NT2/D1 (cell line): ENCODE measurements at regions not wholly inside any gene's neighbourhood (a gene's known extent, or its start where the extent isn't known, plus 50 kb on each side); places are given as distances from the start of the nearest gene placed in this dataset.

Experiments
- DNase-seq: peaks from one replicate; pipeline ENCODE4 v3.0.0-alpha.2; 2011; ENCODE audit warnings: low read depth, low spot score
- H3K27me3 ChIP-seq: 2 replicates; pipeline ENCODE4 v1.6.0; 2011; ENCODE audit warnings: mild to moderate bottlenecking; ENCODE audit not compliant: insufficient read length, insufficient read depth
- H3K36me3 ChIP-seq: 2 replicates; pipeline ENCODE4 v1.6.1; 2011; ENCODE audit warnings: mild to moderate bottlenecking, low read length, mixed read lengths; ENCODE audit not compliant: insufficient read depth, insufficient read length
- H3K4me1 ChIP-seq: 2 replicates; pipeline ENCODE4 v1.5.1; 2011; ENCODE audit not compliant: insufficient read depth, insufficient read length
- H3K4me3 ChIP-seq: 2 replicates; pipeline ENCODE4 v1.5.1; 2011; ENCODE audit warnings: low read depth; ENCODE audit not compliant: insufficient read length
- H3K9ac ChIP-seq: 2 replicates; pipeline ENCODE4 v1.6.0; 2011; ENCODE audit warnings: low read depth; ENCODE audit not compliant: insufficient read length
- H3K9me3 ChIP-seq: 2 replicates; pipeline ENCODE4 v1.5.1; 2011; ENCODE audit warnings: mild to moderate bottlenecking, low read length; ENCODE audit not compliant: insufficient read depth
- SUZ12 ChIP-seq: IDR thresholded peaks from 2 replicates; pipeline ENCODE4 v1.6.1; 2011; ENCODE audit not compliant: insufficient read length, insufficient read depth; ENCODE audit errors: extremely low read depth
- YY1 ChIP-seq: IDR thresholded peaks from 2 replicates; pipeline ENCODE4 v1.6.1; 2011; ENCODE audit not compliant: insufficient read length, insufficient read depth
- ZNF274 ChIP-seq: IDR thresholded peaks from 2 replicates; pipeline ENCODE4 v1.6.1; 2011; ENCODE audit warnings: mild to moderate bottlenecking, low read depth, low read length

- H3K27me3 ChIP-seq: no peaks in the 10 kb centered on the region
- no peaks in the 10 kb centered on the region for H3K4me1 ChIP-seq
- no peaks in the 10 kb centered on the region for H3K36me3 ChIP-seq
- no peak overlapping the region for H3K9ac ChIP-seq
- H3K9me3 ChIP-seq: no peaks in the 10 kb centered on the region
- DNase-seq: no peak
- TF ChIP-seq ZNF274: no peak
- no peak for TF ChIP-seq SUZ12
- H3K4me3 ChIP-seq: no peak overlapping the region
Measured at GRCh38 chr5:154535535-154535934, 57.5 kb upstream of the HAND1 start.

GRCh38 chr5:154534457-154535050 lies 56.5 kb upstream of the HAND1 start:
- no peaks in the 10 kb centered on the region for H3K36me3 ChIP-seq
- no peak overlapping the region for H3K9ac ChIP-seq
- no peak overlapping the region for H3K4me3 ChIP-seq
- no peaks in the 10 kb centered on the region for H3K9me3 ChIP-seq
- no peaks in the 10 kb centered on the region for H3K4me1 ChIP-seq
- no peak for DNase-seq
- TF ChIP-seq SUZ12 (no peak), ZNF274 (no peak), YY1 (no peak)
- H3K27me3 ChIP-seq: no peaks in the 10 kb centered on the region

GRCh38 chr5:154529282-154529681 lies 51.3 kb upstream of the HAND1 start:
- Histone ChIP-seq H3K27me3 (no peaks in the 10 kb centered on the region), H3K9ac (no peak overlapping the region), H3K9me3 (no peaks in the 10 kb centered on the region), H3K36me3 (no peaks in the 10 kb centered on the region), H3K4me3 (no peak overlapping the region), H3K4me1 (no peaks in the 10 kb centered on the region)
- TF ChIP-seq YY1 (no peak), SUZ12 (no peak), ZNF274 (no peak)
- no peak for DNase-seq

GRCh38 chr5:154528005-154528594 lies 50.1 kb upstream of the HAND1 start:
- no peaks in the 10 kb centered on the region for H3K27me3 ChIP-seq
- no peak overlapping the region for H3K9ac ChIP-seq
- peaks cover 2% of the 10 kb centered on the region for H3K4me1 ChIP-seq
- no peak for DNase-seq
- TF ChIP-seq YY1: no peak
- TF ChIP-seq ZNF274: no peak
- TF ChIP-seq SUZ12: no peak
- H3K36me3 ChIP-seq: no peaks in the 10 kb centered on the region
- no peak overlapping the region for H3K4me3 ChIP-seq
- H3K9me3 ChIP-seq: no peaks in the 10 kb centered on the region
